ENCODE measurements at regions not wholly inside any gene's neighbourhood (a gene's known extent, or its start where the extent isn't known, plus 50 kb on each side); places are given as distances from the start of the nearest gene placed in this dataset.

DNA sequence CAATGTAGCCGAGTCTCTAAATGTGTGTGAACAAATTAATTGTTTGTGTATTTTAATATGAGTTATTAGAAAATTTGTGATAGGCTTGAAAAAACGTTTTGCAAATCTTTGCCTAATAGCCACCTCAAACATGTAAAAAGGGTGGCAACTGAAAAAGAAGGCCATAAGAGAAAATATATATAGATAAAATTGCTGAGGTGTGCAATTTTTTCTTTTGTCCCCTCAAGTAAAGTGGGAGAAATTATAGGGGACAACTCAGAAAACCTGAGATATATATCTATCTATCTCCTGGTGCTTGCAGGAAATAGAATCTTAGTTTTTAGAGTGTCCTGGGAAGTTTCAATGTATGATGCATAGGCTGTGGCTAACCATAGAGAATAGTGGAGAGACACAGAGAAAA, 201.4 kb upstream of the LRP1B start:
- no peak for TF ChIP-seq GATA2 (IDR thresholded peaks at IDR 0.05; ENCODE audit: low read depth, low read length)
- no peak for TF ChIP-seq GATA3 (IDR thresholded peaks at IDR 0.05; ENCODE audit: low read depth, low read length)
